ENCODE measurements at regions not wholly inside any gene's neighbourhood (a gene's known extent, or its start where the extent isn't known, plus 50 kb on each side); places are given as distances from the start of the nearest gene placed in this dataset.

DNA sequence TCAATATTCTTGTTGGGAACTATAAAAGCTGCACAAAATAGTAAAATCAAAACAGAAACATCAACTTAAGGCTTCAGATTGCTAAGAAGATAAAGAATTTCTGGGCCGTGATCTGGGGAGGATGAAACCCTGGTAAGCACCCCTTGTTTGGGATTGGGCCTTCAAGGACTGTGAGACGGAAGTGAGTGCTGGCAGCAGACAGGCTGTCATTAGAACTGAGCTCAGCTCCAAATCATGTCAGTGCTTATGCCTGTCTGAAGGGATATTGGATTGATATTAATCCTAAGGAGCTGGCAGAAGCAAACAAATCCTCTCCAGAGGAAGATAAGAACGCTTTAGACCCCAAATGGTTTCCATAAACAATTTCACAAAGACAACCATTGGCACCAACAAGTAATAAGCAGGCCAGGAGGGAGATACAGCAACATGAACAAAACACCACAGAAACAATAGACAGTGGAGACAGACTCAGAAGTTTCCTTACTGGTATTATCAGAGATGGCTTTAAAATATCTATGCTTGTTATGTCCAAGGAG lies 72.6 kb upstream of the CTXND1 start:
- TF ChIP-seq, protein P1, sequence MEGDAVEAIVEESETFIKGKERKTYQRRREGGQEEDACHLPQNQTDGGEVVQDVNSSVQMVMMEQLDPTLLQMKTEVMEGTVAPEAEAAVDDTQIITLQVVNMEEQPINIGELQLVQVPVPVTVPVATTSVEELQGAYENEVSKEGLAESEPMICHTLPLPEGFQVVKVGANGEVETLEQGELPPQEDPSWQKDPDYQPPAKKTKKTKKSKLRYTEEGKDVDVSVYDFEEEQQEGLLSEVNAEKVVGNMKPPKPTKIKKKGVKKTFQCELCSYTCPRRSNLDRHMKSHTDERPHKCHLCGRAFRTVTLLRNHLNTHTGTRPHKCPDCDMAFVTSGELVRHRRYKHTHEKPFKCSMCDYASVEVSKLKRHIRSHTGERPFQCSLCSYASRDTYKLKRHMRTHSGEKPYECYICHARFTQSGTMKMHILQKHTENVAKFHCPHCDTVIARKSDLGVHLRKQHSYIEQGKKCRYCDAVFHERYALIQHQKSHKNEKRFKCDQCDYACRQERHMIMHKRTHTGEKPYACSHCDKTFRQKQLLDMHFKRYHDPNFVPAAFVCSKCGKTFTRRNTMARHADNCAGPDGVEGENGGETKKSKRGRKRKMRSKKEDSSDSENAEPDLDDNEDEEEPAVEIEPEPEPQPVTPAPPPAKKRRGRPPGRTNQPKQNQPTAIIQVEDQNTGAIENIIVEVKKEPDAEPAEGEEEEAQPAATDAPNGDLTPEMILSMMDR (IDR thresholded peaks at IDR 0.05; ENCODE audit: low read depth, low read length): no peak
- TF ChIP-seq EZH2phosphoT487 (IDR thresholded peaks at IDR 0.05; ENCODE audit: low read depth): no peak
